NCI-H1105 treated with DMSO at 0.1 percent for 48 hours (cell line): ENCODE measurements at regions not wholly inside any gene's neighbourhood (a gene's known extent, or its start where the extent isn't known, plus 50 kb on each side); places are given as distances from the start of the nearest gene placed in this dataset.

Source experiments
- DNase-seq: peaks from one replicate; lab custom pipeline; 2025; lab: John Stamatoyannopoulos, UW

DNA sequence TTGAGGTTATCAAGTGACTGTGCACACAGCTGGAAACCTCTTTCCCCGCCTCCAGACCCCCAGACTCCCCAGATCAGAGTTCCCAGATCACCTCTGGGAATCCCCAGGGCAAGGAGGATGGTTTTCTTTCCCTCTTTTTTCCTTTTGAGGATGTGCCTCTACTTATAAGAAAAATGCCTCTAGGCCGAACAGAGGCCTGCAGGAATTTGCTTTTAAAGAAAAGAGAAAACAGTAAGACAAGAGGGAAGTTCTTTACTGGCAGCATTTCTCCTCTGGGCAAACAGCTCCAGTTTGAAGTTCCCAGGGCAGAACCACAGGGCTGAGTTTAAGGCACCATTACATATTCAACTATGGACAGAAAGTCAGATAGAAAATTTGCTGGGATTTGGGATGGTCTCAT lies 837.9 kb upstream of the LCORL start:
- no peak for DNase-seq

DNA sequence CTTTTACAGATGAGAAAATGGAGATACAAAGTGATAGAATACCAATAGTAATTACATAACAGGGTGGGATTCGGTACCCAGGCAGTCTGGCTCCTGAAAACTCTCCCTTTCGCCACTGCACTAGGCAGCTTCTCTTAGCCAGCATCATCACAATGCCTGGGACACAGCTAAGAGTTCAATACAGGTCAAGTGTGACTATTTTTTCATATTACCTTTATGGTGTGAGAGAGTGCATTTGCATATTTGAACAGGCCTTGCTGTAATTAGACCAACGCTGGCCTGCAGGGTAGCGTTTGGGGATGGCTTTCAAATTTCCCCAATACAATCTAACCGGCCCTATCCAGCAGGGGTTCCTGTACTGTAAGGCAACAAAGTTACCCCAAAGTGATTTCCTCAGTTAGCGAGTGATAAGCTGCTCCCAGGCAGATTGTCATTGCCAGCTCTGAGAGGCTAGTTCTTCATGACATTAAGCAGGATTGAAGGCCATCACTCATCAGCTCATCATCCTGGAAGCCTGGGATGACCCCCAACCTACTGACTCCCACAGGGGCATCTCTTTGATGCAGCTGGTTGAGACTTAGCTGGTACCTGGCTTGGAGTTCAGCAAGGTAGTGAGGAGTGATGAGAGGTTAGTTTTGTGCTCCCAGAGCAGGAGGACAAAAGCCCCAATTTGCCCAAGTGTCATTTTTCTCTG lies 836.8 kb upstream of the LCORL start:
- no peak for DNase-seq

DNA sequence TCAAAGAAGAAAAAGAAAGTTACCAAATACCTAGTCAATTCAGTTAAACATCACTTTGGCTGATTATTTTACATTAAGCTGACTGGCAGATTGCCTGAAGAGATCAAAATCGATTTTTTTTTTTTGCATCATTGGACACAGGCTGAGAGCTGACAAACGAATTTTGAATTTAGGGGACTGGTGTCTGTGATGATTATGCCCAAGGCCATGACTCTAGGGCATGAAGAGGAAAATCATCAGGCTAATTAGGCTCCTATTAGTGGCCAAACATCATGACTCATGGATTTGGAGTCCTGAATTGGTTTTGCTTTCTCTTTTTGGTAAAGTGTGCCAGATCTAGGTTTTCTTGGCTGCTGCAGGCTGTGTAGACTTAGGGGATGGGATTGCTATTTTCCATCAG lies 829.3 kb upstream of the LCORL start:
- DNase-seq, result peak; percentile 60

DNA sequence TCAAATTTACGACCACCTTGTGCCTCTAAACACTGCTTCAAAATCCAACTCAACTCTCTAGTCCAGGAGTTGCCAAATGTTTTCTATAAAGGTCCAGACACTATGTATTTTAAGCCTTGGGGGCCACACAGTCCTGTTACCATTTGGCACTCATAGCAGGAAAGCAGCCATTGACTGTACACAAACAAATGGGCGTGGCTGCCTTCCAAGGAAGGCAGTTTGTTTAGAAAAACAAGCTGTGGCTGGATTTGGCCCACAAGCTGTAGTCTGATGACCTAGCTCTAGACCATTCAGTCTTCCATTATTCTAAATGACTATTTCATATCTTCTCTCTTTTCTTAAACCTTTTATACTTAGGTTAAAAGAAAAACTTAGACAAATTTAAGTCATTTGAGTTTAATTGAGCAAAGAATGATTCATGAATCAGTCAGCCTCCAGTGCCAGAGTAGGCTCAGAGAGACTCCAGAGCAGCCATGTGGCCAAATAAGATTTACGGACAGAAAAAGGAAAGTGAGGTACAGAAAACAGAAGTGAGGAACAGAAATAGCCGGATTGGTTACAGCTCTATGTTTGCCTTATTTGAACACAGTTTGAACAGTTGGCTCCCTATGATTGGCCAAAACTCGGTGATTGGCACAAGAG lies 825.8 kb upstream of the LCORL start:
- no peak for DNase-seq

DNA sequence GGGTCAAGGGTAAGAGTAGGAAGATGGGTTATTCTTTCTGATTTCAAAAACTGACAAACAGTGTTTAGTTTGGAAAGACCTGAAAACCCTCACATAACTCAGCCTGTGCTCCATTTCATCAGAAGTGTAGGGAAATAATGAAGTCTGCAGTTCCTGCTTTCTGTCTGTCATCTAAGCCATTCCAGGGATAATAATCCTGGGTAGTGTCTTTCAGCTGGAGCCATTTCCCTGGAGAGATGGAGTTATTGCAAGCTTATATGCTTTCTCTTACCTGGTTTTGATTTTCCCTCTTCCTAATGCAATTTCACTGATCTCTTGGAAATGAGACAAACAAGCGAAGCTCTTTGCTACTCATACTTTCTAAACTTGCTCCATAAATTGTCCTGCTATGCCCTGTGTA lies 824.8 kb upstream of the LCORL start:
- no peak for DNase-seq

DNA sequence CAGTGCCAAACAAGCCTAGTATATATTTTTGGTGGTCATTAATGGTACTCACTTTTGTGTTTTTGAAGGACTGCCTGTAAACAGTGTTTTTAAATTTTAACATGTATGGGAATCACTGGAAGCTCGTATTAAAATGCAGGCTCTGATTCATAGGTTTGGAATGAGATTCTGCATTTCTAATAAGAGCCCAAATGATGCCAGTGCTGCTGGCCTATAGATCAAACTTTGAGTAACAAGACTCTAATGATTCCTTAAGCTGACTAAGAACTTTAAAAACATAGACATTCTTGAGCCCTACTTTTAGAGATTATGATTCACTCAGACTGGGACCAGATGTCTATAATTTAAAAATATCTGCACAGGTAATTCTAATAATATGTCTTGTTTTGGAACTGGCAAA lies 823.2 kb upstream of the LCORL start:
- DNase-seq, result no peak

DNA sequence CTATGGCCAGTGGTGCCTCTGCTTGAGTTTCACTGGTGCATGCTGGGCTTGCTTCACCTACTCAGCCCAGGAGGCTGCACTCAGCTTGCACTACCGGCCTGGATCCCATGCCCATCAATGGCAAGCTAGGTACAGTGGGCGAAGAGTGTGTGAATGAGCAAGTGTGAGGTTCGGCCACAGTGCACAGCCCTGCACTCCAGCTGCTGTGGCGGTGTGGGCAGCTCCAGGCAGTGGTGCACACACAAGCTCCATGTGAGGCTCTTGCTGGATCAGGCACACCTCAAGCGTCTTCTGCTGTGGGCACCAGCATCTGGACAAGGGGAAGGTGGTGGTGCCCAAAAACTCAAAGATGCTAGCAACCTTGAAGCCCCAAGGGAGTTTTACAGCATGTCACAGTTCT lies 820.9 kb upstream of the LCORL start:
- DNase-seq, result no peak

DNA sequence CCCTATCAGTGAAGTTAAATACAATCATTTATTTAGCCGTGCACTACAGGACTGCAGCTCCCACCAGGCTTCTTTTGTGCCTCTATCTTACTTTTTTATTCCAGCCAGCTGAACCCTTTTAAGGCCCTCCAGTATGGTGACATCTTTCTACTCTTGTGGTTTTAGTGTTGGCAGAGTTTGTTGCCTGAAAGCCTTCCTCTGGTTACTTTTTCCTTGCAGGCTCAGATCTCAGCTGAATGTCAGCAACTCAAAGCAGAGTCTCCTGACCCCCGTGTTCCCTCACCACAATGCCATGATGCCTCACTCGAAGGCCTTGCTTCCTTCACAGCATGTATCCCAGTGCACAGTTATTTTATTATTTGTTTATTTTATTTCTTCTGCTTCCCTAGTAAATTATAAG lies 818.9 kb upstream of the LCORL start:
- no peak for DNase-seq

DNA sequence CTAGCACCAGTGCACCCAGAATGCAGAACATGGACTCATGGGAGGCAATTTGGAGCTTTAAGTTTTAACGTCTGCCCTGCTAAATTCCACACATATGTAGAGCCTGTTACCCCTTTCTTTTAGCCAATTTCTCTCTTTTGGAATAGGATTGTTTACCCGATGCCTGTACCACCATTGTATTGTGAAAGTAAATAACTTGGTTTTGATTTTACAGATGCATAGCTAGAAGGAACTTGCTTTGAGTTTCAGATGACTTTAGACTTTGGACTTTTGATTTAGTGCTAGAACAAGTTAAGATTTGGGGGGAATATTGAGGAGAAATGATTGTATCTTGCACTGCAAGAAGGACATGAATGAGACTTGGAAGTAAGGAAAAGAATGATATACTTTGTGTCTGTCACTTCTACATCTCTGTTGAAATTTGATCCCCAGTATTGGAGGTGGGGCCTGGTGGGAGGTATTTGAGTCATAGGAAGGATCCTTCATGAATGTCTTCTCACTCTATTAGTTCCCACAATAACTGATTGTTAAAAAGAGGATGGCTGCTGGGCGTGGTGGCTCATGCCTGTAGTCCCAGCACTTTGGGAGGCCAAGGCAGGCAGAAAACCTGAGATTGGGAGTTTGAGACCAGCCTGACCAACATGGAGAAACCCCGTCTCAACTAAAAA lies 794.8 kb upstream of the LCORL start:
- DNase-seq, result no peak

DNA sequence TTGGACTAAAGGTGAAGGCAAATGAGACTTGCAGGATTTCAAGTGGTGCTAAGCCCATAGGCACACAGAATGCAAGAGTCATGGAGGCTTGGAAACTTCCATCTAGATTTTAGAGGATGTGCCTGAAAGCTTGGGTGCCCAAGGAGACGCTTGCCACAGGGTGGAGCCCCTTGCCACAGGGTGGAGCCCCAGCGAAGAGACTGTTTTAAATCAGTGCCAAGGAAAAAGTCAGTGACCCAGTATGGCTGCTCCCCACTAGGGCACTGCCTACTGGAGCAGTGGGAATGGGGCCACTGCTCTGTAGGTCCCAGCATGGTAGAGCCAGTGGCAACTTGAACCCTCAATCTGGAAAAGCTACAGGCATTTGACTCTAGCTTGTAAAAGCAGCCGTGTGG lies 794.2 kb upstream of the LCORL start:
- no peak for DNase-seq

DNA sequence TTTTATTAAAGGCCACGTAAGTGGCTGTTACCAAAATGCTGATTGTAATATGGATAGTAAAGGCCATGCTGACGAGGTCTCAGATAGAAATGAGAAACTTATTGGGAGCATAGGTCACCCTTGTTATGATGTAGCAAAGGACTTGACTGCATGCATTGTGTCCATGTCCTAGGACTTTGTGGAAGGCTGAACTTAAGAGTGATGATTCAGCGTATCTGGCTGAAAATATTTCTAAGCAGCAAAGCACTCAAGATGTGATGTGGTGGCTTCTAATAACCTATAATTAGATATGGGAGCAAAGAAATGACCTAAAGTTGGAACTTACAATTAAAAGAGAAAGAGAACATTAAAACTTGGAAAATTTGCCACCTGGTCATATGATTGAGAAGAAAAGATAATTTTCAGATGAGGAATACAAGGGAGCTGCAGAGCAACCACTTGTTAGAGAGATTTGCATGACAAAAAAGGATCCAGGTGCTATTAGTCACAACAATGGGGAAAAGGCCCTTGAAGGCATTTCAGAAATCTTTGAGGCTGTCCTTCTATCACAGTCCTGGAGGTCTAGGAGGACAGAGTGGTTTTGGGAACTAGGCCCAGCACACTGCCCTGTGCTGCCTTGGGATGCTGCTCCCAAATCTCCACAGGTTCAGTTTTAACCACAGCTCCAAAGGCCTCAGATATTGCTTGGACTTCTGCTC lies 793.7 kb upstream of the LCORL start:
- no peak for DNase-seq

DNA sequence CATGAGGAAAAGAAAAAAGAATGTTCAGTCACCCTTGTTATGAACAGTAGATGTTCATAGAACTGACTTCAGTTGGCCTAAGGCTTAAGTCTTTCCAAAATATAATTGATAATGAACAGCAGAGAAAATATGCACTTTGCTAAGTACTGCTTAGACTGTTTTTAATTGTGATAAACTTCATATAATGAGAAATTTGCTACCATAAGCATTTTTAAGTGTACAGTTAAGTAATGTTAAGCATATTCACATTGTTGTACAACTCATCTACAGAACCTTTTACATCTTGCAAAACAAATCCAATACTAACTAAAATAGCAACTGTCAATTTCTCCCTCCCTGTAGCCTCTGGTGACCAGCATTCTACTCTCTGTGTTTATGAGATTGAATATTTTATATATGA lies 792.2 kb upstream of the LCORL start:
- DNase-seq, result no peak

DNA sequence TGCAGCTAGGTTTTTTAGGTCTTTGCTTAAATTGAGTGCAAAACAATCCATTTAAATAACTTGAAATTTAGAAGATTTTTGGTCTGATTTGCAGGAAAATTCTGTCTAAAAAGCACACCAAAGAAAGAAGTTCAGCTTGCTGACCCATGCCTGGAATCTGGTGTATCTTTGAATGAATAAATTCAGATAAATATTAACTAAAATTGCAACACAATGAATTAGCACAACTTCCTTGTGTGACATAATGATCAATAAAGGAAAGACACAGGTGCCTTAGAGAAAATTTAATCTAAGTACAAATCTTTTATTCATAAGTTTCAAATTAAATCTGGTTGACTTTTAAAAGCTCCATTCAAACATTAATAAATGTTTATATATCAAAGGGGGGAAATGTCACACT lies 791.5 kb upstream of the LCORL start:
- DNase-seq, result no peak

DNA sequence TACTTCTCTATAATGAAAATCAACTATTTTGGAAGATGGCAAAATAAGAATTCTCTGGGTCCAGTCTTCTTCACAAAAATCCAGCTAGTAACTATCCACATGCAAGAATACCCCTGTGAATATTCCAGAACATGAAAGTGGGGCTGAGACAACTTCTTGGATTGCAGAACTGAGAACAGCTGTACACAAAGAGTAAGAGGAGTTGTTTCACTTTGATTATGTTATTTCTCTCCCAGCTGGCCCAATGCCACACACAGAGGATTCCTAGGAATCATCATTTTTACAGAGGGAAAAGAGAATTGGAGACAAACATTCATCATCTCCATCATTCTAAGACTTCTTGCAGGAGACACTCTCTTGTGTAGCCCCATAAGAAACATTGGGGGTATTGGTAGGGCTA lies 782.2 kb upstream of the LCORL start:
- DNase-seq, result no peak

DNA sequence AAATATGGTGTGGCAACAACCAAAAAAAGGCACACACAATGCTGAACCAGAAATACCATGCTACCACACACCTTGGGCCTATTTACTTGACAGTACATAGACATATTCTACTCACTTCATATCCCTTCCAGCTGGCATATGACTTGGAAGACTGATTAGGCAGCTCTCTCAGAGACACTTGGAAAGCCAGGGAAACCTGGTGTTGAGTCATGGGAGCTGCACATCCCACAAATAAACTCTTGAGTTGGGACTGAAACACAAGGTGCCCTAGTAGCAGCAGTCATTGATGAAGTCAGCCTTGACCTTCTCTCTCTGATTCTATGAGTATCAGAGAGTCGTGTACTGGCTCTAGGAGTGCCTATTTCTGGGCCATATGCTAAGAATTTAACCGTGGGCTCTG lies 776.6 kb upstream of the LCORL start:
- no peak for DNase-seq

DNA sequence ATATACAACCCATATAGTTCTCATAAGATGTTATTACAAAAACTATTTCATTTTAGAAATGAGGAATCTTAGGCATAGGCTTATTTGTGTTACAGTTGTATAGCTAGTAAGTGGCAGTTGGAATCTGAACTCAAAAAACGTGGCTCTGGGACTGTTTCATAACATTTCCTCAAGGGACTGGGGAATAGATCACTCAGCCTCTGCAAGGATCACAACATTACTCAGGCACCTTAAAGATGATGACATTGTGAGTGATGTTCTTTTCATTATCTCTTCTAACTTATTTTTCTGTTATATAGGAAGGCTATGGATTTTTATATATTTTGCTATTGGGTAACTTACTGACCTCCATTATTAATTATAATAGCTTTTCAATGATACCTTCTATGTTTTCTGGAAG lies 774.2 kb upstream of the LCORL start:
- no peak for DNase-seq

DNA sequence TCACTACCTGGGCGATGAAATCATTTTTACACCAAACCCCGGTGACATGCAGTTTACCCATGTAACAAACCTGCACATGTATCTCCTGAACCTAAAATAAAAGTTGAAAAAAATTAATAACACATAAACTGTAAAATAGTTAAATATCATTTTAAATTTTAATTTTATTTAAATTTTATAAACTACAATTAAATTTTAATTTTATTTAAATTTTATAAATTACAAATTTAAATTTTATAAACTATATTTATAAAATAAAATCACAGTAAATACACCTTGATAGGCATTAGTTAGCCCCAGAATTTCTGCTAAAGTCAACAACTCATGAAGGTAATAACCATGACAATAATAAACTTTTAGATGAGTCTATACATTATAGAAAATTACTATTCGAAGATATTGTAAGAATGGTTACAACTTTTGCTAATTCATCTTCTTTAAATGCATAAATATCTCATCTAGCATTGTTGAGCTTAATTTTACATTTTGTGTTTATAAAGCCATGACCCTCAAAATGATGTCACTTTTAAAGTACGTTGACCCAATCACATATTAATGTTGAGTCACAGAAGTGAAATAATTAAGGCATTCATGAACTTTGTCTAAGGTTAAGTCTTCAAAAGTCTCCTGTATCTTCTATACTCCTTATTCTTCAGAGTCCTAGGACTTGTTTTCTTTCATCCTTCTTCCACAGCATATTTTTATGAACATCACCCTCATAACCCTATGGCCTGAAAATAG lies 755.8 kb upstream of the LCORL start:
- no peak for DNase-seq

DNA sequence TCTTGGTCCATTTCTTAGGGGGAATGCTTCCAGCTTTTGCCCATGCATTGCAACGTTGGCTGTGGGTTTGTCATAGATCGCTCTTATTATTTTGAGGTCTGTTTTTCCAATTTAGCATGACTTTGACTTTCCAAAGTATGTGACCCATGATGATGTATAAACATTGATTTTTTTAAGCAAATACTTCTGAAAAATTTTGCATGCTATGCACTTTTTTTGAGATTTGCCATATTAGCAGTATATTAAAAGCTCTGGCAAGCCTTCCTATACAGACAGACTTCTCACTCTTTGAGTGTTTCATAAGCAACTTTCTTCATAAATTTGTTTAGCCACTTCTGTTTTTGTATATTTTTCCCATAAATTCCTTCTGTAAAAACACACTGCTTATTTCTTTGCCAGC lies 746.4 kb upstream of the LCORL start:
- no peak for DNase-seq

DNA sequence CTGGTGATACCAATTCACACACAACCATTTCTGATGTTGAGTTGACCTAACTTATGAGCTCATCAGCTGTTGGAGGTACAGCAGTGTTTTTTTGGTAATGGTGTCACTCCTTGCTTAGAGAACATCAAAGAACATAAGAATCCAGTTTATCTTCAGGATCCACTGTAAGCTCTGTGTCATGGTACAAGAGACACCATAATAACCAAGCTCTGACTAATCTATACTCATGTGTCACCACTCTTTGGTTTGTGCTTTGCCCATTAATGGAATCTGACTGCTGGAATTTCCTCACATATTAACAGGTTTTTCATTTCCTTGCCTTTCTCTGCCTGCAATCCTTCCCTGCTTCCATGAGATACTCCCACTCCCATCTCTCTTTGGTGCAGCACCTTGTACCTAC lies 735.1 kb upstream of the LCORL start:
- no peak for DNase-seq

DNA sequence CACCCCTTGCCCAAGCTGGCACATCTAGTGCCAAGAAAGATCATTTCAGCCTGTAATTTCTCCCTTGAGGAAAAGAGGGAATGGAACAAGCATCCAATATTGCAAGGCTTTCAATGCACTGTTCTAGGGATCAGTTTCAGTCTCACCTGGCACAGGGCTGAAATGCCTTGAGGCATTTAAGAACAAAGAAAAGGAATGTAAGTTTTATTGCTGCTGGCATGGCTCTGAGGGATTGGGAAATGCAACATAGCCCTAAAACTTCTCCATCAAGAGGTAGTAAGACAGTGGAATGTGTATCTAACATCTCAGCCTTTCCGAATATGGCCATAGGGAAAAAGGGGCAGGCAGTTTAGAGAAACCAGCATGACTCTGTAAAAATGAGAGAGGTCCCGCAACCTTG lies 732.6 kb upstream of the LCORL start:
- no peak for DNase-seq

DNA sequence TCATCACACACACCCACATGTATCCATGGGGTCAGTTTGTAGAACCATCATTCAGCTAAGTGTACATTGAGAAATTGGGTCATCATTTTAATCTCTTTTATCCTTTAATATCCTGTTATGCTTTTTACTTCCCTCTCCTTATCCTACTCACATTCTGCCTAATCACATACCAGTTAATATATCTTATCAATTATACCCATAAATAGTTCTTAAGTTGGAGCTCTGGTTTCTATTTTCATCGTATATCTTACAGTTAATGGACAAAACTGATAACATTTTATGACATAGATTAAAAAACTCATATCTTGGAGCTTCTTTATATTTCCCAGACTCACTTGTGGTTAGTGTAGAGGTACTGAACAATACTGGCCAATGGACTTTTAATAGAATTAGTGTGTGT lies 729.5 kb upstream of the LCORL start:
- no peak for DNase-seq

DNA sequence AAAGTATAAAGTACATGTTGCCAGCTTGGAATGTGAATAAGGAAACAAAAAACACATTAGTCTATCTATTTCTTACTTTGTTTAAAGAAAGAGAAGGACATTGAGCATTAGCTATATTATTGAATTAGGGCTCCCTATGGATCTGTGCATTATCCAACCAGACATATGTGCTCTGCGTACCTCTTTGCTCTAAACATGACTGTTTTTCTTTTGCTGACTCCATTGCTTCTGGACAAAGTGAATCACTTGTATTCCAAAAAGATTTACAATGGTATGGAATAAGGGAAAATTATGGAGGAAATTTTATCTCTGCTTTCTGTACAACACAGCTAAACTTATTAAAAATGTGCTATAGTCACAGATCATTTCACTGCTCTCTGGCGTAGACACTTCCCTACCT lies 727.8 kb upstream of the LCORL start:
- DNase-seq, result no peak
